Stimulated activated naive CD4-positive, alpha-beta T cell treated with Interleukin-2 at 50 U/mL for 16 hours (primary cell): ENCODE measurements at regions not wholly inside any gene's neighbourhood (a gene's known extent, or its start where the extent isn't known, plus 50 kb on each side); places are given as distances from the start of the nearest gene placed in this dataset.
"Not testable (repeated sequence)": the region's sequence is repeated elsewhere in the genome, so short reads cannot be mapped to it uniquely, and the experiment has no call there.

Experiments used
- DNase-seq: peaks from one replicate; lab custom pipeline; 2025; lab: John Stamatoyannopoulos, UW

- DNase-seq = no peak
These were observed 136.7 kb upstream of the ATP2B1 start for GRCh38 chr12:89845366-89845765.

- DNase-seq = no peak
These were observed 135.9 kb upstream of the ATP2B1 start for GRCh38 chr12:89844539-89844938.

- DNase-seq = no peak
These were observed 131.7 kb upstream of the ATP2B1 start for GRCh38 chr12:89840162-89840922.

- no peak for DNase-seq
These were observed 130.8 kb upstream of the ATP2B1 start for GRCh38 chr12:89839444-89839843.

DNA sequence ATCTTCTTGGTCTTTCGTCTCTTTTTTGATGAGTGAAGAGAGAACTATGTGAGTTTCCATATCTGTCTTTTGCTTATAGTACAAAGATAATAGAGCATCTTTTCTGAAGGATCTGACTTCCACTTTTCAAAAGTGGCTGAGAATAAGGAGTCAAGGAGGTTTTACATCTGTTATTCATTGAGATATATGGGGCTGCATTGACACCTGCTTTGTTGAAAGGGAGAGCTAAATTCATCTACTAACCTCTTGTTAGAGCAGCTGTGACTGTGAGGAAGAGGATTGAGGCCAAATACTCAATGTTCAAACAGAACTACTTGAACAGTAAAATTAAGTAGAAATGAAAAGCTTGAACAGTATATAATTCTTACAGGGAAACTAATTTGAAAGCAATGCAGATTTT is 130.2 kb upstream of the ATP2B1 start:
- DNase-seq = no peak

DNA sequence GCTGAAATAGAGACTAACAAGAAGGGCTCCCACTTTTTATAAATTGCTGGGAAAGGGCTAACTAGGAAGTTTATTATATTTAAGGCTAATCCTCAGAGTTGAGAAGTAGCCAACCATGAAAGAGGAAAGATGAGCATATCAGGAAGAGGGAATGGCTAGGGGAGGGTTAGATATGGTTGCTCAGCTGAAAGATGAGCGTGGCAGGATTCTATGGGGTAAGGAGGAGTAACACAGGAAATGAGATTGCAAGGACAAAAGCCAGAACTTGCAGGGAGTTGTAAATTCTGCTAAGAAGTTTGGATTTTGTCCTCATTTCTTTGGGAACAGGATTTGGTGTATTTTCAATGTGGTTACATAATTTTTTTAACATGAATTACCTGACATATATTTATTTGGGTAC is 127.4 kb upstream of the ATP2B1 start:
- DNase-seq = no peak

GRCh38 chr12:89834676-89835075 is 126.0 kb upstream of the ATP2B1 start:
- DNase-seq = no peak

DNA sequence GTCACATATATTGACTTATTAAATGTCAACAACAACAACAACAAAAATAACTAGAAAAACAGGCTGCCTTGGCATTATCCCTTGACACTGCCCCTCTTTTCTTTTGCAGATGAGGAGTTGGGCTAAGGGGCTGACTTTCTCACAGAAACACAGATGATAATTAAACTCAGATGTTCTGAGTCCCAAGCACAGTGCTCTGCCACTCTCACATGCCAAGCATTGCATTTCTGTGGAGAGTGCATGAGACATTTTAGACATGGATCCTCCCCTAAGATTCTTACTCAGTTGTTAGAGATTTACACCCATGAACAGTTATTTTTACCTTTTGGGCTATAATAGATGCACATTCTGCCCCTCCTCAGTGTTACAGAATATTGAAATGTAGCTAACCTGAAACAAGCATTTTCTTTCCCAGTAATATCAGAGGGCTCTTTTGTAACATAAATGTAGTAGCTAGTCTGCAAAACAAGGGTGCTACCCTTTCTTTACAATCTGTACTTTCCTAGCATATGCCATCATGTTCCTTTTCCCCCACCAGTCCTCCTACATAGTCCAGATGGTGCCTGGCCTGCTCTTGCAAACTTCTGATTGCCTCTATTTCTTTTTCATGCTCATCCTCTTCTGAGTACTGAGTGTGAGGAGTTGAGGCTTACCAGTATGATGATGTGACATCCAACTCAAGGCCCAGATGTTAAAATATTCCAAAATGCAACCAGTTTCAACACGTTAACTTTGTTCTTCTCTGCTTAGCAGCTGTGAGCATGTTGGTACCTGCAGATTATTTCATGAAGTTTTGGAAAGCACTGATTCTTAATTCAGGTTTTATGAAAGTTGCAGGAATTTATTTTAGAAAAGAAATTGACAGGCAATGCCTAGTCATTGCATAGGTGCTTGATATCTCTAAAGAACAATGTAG is 125.0 kb upstream of the ATP2B1 start:
- DNase-seq = no peak

DNA sequence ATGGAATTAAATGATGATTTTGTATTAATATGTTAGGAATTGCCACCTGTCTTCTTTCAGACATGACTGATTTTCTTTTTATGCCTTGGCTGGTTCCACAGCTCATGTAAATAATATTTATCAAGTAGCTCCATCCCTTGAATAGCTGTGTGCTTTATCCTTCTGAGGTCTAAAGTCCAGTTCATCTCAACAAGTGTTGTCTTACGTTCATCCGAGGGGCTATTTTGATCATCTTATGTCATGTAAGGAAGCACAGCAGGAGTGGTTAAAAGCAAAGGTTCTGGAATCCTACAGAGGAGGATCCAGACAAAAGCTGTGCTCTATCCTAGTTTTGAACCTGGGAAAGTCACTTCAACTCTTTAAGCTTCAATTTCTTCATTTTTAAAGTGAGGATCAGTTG is 123.7 kb upstream of the ATP2B1 start:
- no peak for DNase-seq

DNA sequence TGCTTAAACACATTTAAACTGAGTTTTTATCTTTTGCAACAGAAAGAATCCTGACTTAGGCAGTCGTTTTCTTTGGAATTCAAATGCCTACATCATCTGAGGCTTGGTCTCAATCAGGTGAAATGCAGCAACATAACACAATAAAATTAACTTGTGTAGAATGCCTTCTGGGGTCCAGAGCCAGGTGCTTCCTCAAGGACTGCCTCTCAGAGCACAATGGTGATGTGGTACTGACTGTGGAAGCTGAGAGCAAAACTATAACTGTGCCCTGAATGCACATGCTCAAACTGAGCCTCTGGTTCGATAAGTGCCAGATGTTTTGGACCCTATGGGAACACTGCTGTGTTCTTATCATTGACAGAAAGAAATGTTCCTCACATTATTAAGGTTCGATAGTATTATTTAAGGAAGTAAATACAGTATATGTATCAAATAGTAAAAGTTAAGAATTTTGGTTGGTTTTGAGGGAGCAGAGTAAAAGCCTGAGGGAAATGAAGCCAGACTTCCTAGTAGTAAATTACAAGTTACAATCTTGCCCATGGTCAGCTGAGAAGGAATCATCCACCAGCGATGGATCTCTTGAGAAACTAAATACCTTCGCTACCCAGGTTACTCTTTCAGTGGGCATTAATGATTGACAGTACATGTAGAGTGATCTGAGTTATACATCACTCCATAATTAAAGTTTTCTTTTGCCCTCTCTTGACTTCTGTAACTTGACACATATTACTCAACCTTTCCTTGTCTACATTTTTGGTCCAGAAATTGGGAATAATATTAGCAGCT is 122.9 kb upstream of the ATP2B1 start:
- no peak for DNase-seq

GRCh38 chr12:89829434-89829975 is 120.9 kb upstream of the ATP2B1 start:
- DNase-seq = no peak

GRCh38 chr12:89828575-89828974 is 119.9 kb upstream of the ATP2B1 start:
- DNase-seq = no peak

- no peak for DNase-seq
These were observed 119.0 kb upstream of the ATP2B1 start for GRCh38 chr12:89827592-89827991.

DNA sequence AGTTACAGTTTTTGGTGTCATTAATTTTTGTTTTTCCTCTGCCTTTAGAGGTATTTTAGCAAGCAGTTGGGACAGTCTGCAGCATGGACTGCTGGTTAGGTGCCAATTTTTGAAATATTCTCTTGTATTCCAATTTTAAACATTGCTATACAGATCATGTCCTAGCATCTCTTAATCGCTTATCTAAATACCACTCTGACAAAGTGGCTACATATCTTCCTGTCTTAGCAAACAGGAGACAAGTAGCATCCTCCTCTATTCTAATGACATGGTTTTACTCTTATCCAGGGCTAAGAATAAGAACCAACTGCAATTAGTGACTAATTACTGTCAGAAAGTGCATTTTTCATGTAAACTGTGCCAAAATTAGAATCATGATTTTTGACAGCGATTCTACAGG is 117.8 kb upstream of the ATP2B1 start:
- no peak for DNase-seq

DNA sequence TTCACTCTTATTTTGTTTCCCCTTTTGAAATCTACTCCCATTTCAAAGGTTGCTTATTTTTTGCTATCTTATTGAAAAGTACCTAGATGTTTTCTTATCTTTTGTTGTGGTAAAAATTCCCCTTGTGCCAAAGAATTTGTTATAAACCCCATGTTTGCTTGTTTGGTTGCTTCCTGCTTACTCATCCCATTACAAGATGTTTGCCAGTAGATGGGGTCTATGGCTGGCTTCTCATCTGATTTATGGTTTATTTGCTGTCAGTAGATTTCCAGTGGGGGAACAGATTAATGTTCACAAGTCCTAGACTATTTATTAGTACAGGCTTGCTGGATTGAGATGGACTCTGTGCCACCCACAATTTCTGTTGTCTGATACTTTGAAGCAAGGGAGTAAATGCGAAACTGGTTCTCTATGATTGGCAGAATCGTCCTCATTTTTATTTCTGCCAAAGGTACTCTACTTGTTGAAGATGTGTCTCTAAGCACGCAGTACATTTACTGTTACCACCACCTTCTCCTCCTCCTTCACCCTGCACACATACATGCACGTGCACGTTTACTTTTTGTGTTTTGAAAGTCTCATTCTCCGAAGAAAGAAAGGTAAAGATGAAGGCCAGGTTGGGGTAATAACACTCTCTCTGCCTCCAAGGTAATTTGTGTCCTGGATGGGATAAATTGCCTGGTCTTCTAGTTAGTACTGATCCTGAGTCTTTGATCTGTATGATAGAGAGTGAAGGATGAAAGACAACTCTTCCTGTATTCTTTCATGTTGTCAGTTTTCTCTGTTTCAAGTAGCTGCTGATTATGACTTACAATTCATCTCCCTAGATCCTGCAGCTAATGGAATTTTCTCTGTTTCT is 117.2 kb upstream of the ATP2B1 start:
- DNase-seq = no peak

DNA sequence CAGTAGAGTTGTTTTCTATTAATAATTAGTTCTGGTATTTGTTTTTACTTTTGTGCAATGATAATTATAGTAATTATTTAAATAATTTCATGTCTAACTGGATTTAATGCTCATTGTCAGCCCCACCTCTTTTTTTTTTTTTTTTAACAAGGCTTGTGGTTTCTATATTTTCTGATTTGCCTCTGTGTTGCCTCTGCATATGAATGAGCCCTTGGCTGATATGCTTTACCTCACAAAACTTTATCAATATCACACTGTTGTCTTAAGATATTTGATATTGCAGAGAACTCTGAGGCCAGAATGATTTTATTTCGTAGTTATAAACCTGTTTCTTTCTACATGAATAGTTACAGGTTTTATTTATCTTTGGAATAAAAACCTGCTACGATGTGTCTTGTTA is 116.2 kb upstream of the ATP2B1 start:
- no peak for DNase-seq

DNA sequence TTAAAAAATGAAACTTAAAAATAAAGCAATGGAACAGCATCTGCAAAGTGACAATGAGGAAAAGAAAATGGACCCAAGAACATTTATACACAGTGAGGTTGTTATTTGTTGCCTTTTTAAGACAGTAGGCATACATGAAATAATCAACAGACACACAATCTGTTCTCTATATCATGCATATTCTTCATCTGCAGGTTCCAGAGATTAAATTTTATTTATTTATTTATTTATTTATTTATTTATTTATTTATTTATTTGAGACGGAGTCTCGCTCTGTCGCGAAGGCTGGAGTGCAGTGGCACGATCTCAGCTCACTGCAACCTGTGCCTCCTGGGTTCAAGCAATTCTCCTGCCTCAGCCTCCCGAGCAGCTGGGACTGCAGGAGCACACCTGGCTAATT is 114.4 kb upstream of the ATP2B1 start:
- DNase-seq = not testable (repeated sequence)

- no peak for DNase-seq
These were observed 113.3 kb upstream of the ATP2B1 start for GRCh38 chr12:89821896-89822295.

- DNase-seq = no peak
These were observed 109.0 kb upstream of the ATP2B1 start for GRCh38 chr12:89817501-89818226.

DNA sequence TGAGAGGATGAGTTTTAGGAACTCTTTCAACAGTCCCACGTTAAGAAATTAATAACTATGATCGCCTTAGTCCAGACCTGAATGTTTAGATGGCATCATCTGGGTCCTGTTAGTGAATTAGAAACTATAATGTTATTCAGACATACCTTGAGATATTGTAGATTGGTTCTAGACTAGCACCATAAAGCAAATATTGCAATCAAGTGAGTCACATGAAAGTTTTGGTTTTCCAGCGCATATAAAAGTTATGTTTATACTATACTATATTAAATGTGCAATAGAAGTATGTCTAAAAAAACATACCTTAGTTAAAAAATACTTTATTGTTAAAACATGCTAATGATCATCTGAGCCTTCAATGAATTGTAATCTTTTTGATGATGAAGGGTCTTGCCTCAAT is 106.6 kb upstream of the ATP2B1 start:
- no peak for DNase-seq

- no peak for DNase-seq
These were observed 94.8 kb upstream of the ATP2B1 start for GRCh38 chr12:89803412-89803811.
